Lung microvascular endothelial cell (primary cell): ENCODE measurements at regions not wholly inside any gene's neighbourhood (a gene's known extent, or its start where the extent isn't known, plus 50 kb on each side); places are given as distances from the start of the nearest gene placed in this dataset.
"Not testable (repeated sequence)": the region's sequence is repeated elsewhere in the genome, so short reads cannot be mapped to it uniquely, and the experiment has no call there.

Experiments
- DNase-seq, 2 donors: peaks; one replicate each; pipeline versions ENCODE4 v3.0.0 to v3.0.0-alpha.2; 2010; ENCODE audit warnings: low read depth in 2 of 2

DNA sequence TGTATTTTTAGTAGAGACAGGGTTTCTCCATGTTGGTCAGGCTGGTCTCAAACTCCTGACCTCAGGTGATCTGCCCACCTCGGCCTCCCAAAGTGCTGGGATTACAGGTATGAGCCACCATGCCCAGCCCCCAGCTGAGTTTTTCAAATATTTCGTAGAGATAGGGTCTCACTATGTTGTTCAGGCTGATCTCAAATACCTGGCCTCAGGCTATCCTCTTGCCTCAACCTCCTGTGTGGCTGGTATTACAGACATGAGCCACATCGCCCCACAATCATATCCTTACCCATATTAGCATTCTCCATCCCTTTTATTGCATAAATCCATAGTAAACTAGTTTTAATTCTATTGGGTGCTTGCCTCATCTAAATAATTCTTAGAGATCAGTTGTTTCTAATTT, 157.6 kb upstream of the HEY2 start:
- not testable (repeated sequence) for DNase-seq

DNA sequence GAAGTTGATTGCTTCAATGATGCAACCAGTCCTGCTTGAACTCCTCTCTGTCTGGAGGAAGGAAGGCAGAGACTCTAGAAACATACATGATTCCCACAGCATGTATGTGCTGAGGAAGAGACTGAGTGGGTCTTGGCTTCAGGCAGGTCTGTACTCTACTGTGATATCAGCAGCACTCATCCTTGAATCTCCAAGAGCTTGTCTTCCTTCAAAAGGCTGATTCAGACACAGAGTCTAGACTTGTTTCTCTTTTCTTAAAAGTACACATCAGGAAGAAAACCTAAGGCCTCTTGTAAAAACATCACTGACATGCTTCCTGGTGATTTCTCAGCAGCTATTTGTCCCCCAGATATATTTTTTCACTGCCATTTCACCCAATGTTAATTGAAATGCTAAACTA, 155.7 kb upstream of the HEY2 start:
- no peak for DNase-seq

DNA sequence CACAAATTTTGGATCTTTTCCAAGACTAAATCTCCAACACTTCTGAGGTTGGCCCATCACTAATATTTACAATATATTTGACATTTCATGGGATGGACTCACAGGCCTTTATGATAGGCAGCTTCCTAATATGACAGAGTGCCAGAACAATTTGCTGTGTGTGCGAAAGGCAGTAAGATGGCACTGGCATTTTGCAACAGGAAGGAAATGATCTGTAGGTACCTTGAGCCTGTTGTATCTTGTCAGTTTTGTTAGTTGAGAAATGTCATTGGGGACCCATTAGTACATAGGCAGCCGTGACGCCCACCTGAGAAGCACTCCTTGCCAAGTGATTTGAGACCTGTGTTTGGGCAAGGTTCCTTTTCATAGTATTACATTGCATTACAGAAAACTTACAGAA, 153.4 kb upstream of the HEY2 start:
- DNase-seq = no peak

DNA sequence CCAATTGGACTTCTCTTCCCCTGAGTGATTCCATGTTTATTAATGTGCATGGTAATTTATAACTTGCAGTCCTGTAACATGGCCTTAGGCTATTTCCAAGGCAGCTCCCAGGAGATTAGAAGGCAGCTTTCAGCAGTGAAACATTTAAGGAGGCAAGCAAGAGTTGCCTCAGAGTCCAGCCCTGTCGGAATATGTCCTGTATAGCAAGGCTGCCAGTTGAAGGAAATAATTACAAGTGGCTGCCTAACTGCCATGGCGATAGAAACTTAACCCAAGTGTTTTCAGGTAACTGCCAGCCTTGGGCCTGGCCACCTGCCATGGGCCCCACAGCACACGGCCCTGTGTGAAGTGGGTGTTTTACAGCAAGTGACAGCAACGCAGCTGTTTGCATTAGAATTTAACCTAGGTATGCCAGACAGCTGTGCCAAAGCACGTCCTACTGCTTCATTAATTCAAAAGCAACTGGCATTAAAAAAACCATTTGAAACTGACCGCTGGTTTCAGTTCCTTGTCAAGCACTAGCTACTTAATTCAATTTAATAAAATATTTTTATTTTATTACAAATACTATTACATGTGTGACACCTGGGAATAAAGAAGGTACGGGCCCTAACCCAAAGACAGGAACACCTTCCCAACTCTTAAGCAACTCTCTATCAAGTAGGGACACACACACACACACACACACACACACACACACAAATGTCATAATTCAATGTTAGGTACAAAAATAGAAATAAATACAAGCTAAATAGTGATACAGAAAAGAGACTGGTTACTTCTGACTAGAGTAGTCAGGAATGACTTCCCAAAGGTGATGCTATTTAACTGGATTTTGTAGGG, 151.8 kb upstream of the HEY2 start:
- no peak for DNase-seq

DNA sequence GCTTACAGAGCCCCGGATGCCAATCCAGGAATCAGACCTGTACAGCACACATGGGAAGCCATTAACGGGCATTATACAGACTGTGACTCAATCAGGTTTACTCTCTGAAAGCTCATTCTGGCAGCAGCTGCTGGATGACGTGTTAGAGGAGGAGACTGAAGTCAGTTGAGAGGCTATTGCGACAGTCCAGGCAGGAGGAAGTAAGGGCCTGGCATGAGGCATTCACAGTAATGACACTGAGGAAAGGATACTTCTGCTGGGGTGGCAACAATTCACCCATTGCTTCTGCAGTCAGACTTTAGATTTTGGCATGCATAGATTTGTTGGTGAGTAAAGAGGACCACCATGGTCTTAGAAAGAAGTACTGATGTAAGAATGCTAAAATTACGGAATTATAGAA, 151.0 kb upstream of the HEY2 start:
- DNase-seq = peak; percentile 13 to 26

DNA sequence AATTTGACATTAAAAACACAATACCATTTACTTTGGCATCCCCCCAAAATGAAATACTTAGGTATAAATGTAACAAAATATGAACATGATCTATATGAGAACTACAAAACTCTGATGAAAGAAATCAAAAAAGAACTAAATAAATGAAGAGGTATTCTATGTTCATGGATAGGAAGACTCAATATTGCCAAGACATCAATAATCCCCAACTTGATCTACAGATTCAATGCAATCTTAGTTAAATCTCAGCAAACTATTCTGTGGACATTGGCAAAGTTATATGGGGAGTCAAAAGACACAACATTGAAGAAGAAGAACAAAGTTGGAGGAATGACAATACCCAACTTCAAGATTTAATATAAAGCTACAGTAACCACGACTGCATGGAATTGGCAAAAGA, 145.2 kb upstream of the HEY2 start:
- no peak for DNase-seq

DNA sequence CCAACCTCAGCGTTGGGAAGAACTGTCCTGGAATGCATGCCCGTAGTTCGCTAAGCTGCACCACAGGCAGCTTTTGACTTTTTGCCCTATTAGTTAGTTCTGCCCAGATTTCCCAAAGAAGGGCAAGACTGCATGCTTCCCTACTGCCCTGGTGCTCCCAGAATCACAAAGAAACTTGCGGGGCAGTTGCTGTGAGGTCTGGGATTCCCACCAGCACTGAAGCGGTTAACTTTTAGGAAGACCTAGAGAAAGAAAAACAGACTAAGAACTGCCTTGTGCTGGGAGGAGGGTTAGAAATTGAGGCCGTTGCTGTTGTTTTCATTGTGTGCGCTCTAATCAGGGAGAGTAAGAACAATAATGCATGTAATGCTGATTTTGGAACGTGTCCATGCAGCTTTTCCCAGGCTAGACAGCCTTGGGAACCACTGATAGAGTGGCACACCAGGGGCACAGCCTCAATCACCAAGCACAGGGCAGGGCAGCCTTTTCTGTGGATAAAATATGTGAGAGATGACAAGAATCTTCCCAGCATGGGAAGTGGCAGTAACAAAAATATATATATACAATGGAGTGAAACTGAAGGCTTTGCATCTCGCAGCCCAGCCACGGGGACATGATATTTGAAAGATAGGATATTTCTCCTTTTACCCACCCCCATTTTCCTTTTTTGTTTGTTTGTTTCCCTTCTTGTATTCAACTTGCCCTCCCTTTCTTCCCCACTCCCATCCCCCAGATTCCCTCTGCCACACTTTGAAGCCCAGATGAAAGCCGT, 137.7 kb upstream of the HEY2 start:
- peak; percentile 47 to 87 for DNase-seq

DNA sequence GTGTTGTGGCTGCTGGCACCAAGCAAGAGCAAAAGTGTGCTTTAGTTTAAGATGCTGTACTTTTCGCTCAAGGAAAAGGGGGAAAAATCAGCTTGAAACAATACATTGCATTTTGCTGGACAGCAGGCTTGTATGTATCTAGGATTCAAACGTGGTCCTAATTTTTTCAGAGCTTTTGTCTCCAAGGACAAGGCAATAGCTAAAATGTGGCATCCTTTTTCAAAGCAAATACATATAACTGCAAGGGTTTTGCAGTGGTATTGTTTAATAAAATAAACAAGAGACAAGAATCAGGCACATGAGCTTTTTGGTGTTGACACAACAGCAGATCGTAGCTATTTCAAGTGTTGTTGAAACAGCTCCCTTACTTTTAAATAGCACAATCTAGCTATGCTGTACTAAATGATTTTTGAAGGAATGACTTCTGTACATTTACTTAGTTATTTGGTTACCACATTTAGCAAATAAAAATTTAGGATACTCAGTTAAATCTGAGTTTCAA, 137.0 kb upstream of the HEY2 start:
- peak in 1 of 2 donors; percentile 8 for DNase-seq

DNA sequence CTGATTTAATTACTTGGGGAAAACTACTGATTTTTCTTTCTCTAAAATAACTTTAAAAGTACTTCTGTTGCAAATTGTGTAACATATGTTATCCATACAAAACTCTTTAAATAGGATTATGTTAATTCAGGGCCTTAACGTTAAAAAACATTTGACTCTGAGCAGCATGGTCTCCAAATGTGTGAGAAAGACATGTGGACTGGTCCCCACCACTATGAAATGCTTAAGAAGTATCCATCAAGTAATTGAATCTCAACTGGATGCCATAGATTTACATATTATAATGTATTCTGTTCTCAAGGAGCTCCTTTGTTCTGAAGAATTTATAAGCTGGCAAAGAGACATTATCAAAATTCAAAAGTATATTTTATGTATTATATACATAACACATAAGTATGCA, 130.8 kb upstream of the HEY2 start:
- no peak for DNase-seq

DNA sequence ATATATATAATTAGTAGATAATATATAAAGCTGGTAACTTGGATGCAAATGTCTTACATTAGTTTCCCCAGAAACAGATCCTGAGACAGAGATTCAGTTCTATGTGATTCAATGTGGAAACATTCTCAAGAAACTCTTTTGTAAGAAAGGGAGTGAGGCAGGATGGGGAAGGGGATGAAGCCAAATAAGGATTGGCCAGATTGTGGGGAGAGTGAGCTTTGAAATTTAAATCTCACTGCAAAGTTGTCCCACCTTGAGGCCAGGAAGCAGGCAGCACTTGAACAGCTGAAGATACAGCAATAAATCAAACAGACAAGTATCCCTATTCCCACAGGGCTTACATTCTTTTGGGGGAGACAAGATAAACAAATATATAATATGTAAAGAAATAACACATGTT, 126.3 kb upstream of the HEY2 start:
- DNase-seq = no peak

DNA sequence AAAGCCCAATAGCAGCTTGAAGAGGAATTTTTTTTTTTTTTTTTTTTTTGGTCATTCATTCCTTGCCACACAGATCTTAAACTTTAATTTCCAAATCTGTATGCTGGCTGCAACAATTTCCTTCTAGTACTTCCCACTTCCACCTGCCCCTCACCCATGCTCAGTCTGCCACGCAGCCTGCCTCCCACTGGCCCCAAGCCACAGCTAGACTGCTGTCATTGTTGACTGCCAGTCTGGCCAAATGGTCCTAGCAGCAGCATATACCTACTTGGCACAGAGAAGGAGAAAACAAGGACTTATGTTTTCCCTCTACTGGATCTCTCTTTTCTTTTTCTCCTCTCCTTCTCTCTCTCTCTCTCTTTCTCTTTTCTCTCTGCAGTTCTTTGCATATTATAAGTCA, 118.3 kb upstream of the HEY2 start:
- DNase-seq = no peak

DNA sequence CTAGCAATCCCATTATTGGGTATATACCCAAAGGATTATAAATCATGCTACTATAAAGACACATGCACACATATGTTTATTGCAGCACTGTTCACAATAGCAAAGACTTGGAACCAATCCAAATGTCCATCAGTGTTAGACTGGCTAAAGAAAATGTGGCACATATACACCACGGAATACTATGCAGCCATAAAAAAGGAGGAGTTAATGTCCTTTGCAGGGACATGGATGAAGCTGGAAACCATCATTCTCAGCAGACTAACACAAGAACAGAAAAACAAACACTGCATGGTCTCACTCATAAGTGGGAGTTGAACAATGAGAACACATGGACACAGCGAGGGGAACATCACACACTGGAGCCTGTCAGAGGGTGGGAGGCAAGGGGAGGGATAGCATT, 113.4 kb upstream of the HEY2 start:
- DNase-seq = not testable (repeated sequence)

DNA sequence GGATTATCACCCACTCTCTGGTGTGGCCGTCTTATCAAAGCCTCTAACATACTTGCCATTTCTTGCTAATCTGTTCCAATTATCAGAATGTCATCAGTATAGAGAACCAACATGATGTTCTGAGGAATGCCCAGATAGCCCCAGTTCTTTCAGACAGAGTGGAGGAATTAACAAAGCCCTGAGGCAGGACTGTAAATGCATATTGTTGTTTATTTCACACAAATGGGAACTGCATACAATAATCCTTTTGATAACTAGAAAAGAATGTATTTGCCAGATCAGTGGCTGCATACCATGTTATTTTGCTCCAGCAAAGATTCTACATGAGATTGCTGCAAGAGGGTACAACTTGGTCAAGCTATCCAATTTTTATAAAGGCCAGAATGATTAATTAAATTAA, 112.8 kb upstream of the HEY2 start:
- DNase-seq = no peak

DNA sequence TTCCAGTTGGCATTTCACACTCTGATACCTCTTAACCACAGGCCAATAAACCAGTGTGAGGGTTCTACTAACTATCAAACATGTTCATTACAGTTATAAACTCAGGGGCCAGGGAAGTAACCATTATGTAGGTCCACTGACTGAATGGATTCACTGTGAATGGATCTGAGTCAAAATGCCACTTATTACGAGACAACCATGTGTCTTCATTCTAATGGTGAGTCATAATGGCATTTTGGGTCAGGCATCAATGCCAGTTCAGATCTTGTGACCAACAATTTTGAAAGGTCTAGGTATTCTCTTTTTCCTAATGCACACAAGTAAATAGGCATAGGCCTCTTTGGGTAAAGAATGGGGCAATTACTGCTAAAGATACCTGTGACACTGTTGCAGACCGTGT, 112.2 kb upstream of the HEY2 start:
- DNase-seq = no peak

DNA sequence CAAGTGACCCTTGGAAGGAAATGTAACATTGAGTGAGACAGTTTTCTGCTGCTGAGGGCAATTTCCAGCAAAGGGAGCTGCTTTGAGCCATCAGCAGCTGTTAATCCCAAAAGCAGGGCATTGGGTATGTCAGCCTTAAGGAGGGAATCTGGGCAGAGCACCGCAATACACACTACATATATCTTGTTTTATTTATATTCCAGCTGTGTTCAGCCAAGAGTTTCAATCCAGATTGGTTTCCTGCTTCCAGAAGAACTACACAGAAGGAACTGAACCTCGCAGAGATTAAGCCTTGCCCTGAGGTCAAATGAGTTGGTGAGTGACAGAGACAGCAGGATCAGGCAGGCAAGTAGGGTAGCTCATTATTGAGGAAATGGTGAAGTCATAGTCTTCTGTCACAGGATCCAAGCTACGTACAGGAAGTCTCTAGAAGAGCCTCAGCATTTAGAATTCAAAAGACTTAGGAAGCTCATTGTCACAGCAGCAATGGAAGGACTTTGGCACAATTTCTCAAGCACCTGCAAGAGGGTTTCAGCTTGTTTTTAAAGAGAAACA, 109.9 kb upstream of the HEY2 start:
- peak in 1 of 2 donors; percentile 65 for DNase-seq

DNA sequence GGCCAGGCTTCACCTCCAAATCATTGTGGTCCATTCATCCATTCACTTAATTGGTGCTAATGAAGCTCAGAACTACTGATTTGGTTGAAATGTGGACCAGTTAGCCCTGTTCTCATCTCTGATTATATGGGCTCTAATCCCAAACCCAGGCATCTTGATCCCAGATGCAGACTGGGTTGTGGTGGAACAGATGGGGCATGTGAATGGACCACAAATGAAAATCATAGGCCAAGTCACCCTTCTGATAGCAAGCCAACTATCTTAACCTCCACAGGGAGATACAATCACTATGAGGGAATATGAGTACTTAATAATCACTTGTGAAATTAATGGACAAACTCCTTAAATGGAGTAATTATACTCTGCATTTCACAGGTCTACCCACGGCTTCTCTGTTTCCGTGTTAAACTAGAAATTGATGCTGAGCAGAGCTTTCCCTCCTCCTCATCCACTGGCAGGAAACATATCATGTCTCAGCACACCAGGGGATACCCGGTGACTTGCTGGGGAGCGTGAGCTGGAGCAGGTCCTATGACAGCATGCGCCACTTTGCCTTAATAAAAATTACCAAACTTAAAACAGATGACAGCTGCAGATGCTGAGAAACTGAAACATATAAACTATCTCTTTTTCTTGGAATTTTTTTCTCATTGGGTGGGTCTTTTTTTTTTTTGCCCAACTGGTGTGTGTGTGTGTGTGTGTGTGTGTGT, 108.8 kb upstream of the HEY2 start:
- DNase-seq = no peak

DNA sequence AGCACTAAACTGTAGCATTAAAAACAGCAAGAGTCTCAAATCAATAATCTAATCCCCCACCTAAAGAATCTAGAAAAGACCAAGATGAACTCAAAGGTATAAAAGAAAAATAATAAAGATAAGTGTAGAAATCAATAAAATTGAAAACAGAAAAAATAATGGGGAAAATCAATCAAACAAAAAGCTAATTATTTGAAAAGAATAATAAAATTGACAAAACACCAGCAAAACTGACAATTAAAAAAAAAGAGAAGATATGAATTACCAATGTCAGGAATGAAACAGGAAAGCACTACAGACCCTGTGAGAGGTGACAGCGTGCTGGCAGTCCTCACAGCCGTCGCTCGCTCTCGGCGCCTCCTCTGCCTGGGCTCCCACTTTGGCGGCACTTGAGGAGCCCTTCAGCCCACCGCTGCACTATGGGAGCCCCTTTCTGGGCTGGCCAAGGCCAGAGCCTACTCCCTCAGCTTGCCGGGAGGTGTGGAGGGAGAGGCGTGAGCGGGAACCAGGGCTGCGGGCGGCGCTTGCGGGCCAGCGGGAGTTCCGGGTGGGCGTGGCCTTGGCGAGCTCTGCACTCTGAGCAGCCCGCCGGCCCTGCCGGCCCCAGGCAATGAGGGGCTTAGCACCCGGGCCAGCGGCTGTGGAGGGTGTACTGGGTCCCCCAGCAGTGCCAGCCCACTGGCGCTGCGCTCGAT, 105.3 kb upstream of the HEY2 start:
- DNase-seq = not testable (repeated sequence)

DNA sequence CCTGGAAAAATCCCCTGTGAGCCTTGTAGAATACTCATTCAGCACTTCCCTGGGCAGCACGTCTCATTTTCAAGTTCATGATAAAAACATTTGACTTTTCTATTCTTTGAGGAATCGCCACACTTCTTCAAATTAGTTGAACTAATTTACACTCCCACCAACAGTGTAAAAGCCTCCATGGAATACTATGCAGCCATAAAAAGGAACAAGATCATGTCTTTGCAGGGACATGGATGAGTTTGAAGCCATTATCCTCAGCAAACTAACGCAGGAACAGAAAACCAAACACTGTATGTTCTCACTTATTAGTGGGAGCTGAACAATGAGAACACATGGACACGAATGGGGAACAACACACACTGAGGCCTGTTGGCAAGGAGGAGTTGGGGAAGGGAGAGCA, 102.0 kb upstream of the HEY2 start:
- DNase-seq = no peak

DNA sequence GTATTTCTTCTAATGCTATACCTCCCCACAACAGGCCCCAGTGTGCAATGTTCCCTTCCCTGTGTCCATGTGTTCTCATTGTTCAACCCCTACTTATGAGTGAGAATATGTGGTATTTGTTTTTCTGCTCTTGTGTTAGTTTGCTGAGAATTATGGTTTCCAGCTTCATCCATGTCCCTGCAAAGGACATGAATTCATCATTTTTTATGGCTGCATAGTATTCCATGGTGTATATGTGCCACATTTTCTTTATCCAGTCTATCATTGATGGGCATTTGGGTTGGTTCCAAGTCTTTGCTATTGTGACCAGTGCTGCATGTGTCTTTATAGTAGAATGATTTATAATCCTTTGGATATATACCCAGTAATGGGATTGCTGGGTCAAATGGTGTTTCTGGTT, 95.7 kb upstream of the HEY2 start:
- DNase-seq = not testable (repeated sequence)

DNA sequence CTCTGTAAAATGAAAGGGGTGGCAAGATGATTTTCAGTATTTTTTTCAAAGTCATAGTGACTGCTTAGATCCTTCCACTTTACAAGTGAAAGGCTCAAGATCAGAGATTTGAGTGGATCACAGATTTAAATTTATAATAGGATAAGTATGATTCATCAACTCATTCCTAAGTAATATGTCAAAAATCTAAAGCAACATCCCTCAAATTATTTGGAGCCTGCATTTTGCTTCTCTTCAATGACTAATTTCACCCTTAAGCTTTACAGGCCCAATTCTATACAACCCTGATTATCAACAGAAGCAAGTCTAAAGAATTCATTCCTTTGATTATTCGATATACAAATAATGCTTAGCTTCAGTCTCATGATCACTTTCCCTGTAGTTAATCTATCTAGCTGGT, 93.9 kb upstream of the HEY2 start:
- DNase-seq = no peak

DNA sequence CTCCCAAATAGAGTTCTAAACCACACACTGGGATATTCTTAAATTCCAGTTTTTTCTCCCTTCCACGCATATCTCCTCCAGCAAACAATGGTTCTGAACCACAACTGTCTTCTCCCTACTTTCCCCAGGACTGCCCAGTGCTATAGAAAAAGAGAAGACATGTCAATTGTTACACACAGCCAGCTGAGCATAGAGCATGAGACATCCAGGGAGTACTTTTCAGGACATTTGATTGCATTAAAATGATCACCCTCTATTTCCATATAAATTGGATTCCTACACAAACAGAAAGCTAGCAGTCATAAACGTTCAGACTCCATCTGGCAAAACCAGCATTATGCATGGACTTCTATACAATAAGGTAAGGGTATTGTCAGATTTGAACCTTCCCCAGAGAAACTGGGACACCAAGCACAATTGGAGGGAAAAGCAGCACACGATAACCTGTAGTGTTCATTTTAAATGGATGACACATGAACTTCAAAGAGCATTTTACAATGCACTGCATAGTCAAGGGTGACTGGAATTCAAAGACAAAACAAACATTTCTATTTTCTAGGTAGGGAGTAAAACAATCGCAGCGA, 93.1 kb upstream of the HEY2 start:
- DNase-seq = no peak
